ENCODE measurements at regions not wholly inside any gene's neighbourhood (a gene's known extent, or its start where the extent isn't known, plus 50 kb on each side); places are given as distances from the start of the nearest gene placed in this dataset.

DNA sequence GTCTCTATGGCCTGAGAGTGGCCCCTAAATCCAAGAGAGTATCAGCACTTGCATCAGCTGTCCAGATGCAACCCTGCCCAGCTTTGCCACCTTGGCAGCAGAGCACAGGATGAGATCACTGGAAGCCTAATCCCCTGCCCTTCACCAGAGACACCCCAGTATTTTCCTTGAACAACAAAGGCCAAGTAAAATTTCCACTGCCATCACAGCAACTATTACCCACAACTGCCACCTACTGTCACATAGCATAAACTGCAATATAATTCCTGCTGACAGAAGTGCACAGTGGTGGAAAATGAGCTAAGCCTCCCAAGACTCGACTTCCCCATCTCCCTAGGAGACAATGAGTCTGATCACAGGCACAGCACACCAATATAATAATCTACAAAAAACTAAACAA, 462.8 kb upstream of the ZWINT start:
- TF ChIP-seq, protein P1, sequence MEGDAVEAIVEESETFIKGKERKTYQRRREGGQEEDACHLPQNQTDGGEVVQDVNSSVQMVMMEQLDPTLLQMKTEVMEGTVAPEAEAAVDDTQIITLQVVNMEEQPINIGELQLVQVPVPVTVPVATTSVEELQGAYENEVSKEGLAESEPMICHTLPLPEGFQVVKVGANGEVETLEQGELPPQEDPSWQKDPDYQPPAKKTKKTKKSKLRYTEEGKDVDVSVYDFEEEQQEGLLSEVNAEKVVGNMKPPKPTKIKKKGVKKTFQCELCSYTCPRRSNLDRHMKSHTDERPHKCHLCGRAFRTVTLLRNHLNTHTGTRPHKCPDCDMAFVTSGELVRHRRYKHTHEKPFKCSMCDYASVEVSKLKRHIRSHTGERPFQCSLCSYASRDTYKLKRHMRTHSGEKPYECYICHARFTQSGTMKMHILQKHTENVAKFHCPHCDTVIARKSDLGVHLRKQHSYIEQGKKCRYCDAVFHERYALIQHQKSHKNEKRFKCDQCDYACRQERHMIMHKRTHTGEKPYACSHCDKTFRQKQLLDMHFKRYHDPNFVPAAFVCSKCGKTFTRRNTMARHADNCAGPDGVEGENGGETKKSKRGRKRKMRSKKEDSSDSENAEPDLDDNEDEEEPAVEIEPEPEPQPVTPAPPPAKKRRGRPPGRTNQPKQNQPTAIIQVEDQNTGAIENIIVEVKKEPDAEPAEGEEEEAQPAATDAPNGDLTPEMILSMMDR (IDR thresholded peaks at IDR 0.05; ENCODE audit: low read depth, low read length) = peak; percentile 32
- DNase-seq (ENCODE audit: low read depth in 2 of 2) = peak in 1 of 2 donors; percentile 6
- no peak overlapping the region for H3K4me3 ChIP-seq (replicated peaks in 1 of 2; ENCODE audit: low read depth in 2 of 2, low read length in 2 of 2)

DNA sequence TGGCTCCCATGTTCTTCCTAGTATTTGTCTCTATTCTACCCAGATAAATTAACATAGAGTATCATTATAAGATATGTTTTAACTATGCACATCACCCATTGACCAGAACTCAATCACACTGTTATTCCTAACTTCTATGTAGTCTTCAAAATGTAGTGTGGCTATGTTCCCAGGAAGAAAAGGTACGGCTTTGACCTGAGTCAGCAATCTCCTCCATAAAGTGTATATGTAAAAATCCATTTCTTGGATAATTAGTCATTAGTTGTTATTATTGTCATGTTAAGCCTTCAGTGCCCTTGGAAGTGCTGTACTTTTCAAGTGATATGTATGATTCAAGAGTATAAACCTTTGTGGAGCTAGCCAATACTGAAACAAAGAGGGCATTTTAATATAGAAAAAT, 444.0 kb upstream of the ZWINT start:
- no peak overlapping the region for H3K4me3 ChIP-seq (replicated peaks in 1 of 2; ENCODE audit: low read depth in 2 of 2, low read length in 2 of 2)
- TF ChIP-seq, protein P1 (IDR thresholded peaks at IDR 0.05; ENCODE audit: low read depth, low read length) = no peak
- no peak for DNase-seq (ENCODE audit: low read depth in 2 of 2)

DNA sequence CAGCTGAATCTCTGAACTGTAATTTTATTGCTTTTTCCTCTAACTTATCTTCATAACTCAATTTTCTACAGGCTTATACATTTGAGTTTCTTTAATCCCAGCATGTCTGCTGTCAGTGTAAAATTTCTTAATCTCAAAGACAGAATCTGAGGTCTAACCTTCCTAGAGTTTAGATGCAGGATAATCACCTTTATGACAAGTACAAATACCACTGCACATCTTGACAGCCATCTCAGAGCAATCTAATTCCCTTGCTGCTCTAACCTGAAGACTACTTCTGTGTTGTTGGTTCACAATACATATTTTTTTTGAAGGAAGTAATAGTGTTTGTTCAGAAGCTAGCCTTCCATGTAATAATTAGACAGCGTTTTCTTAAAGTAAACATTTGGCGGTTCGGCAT, 424.2 kb upstream of the ZWINT start:
- no peak for DNase-seq (ENCODE audit: low read depth in 2 of 2)
- H3K4me3 ChIP-seq (replicated peaks in 1 of 2; ENCODE audit: low read depth in 2 of 2, low read length in 2 of 2) = no peak overlapping the region
- TF ChIP-seq, protein P1 (IDR thresholded peaks at IDR 0.05; ENCODE audit: low read depth, low read length) = no peak

DNA sequence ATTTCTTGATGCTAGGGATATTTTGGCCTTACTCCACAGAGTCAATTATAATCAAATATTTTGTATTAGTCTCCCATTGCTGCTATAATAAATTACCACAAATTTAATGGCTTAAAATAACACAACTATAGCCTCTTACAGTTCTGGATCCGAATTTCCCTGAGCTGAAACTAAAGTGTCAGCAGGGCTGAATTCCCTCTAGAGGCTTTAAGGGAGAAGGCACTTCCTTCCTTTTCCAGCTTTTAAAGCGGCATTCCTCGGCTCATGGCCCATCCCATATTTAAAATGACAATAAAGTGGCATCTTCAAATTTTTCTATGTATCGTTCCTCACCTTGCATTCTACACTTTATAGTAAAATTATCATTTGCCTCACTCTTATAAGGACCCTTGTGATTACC, 421.4 kb upstream of the ZWINT start:
- no peak overlapping the region for H3K4me3 ChIP-seq (replicated peaks in 1 of 2; ENCODE audit: low read depth in 2 of 2, low read length in 2 of 2)
- TF ChIP-seq, protein P1 (IDR thresholded peaks at IDR 0.05; ENCODE audit: low read depth, low read length) = no peak
- no peak for DNase-seq (ENCODE audit: low read depth in 2 of 2)

DNA sequence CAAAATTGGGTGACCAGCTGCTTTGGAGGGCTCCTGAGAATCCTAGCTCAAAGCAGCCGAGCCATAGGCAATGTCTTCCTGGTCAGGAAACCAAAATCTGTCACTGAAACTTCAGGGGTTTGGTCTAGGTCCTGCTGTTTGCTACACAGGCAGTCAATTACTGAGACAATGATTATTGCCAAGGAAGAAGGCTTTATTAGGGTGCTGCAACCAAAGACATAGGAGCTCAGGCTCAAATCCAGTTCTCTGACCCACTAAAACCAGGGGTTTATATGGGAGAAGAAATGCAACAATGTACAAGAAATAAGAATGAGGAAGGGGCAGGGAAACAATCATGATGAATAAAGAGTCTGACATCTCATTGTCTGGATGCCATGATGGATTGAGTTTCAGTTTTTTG, 410.3 kb upstream of the ZWINT start:
- no peak for DNase-seq (ENCODE audit: low read depth in 2 of 2)
- no peak overlapping the region for H3K4me3 ChIP-seq (replicated peaks in 1 of 2; ENCODE audit: low read depth in 2 of 2, low read length in 2 of 2)
- TF ChIP-seq, protein P1 (IDR thresholded peaks at IDR 0.05; ENCODE audit: low read depth, low read length) = no peak

DNA sequence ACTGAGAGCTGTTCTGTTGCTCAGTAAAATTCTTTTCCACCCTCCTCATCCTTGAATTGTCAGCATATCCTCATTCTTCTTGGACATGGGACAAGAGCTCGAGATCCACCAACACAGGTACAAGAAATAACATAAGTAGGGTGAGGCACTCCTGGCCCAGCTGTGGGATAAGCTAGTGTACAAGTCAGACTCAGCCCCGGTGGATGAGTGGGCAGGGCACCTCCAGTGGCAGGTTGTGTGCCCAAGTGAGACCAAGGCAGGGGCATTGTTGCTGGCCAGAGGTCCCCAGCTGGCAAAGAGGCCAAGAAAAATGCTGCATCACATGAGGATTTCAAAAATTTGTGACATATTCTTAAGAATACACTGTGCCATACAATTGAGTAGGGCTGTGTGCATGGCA, 402.0 kb upstream of the ZWINT start:
- no peak for DNase-seq (ENCODE audit: low read depth in 2 of 2)
- TF ChIP-seq, protein P1 (IDR thresholded peaks at IDR 0.05; ENCODE audit: low read depth, low read length) = no peak
- H3K4me3 ChIP-seq (replicated peaks in 1 of 2; ENCODE audit: low read depth in 2 of 2, low read length in 2 of 2) = no peak overlapping the region

DNA sequence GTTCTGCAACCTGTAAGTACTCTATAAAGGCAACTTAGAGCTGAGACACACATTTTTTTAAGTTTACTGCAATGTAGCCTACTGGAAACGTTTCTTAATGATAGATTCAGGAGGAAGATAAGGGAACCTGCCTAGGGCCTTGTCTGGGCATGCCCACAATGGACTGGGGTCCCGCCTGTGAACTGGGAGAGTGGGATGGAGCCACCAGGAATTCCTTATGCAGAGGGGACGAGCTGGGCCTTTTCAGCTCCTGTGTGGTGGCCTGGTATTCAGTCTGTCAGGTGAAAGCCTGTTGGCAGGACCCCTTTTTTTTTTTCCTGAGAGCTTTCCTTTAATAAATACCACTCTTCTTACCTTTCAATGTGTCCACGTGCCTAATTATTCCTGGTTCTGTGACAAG, 384.4 kb upstream of the ZWINT start:
- TF ChIP-seq, protein P1 (IDR thresholded peaks at IDR 0.05; ENCODE audit: low read depth, low read length) = no peak
- no peak for DNase-seq (ENCODE audit: low read depth in 2 of 2)
- no peak overlapping the region for H3K4me3 ChIP-seq (replicated peaks in 1 of 2; ENCODE audit: low read depth in 2 of 2, low read length in 2 of 2)
